GM12874 (cell line): ENCODE measurements at regions not wholly inside any gene's neighbourhood (a gene's known extent, or its start where the extent isn't known, plus 50 kb on each side); places are given as distances from the start of the nearest gene placed in this dataset.

ENCODE experiments used
- CTCF ChIP-seq: IDR thresholded peaks from 2 replicates; pipeline ENCODE4 v1.5.1; 2011; ENCODE audit warnings: low read depth, mild to moderate bottlenecking, control low read depth, low read length, moderate library complexity; ENCODE audit not compliant: insufficient read depth

GRCh38 chr10:65684896-65685295 is 1240.9 kb upstream of the LRRTM3 start:
- TF ChIP-seq CTCF: no peak

- TF ChIP-seq CTCF: no peak
Observed at GRCh38 chr10:65701168-65701776, 1224.6 kb upstream of the LRRTM3 start.

GRCh38 chr10:65708057-65708456 is 1217.8 kb upstream of the LRRTM3 start:
- TF ChIP-seq CTCF: no peak

- TF ChIP-seq CTCF: no peak
Observed at GRCh38 chr10:65710306-65710705, 1215.5 kb upstream of the LRRTM3 start.

GRCh38 chr10:65719790-65720189 is 1206.0 kb upstream of the LRRTM3 start:
- no peak for TF ChIP-seq CTCF

GRCh38 chr10:65720901-65721300 is 1204.9 kb upstream of the LRRTM3 start:
- no peak for TF ChIP-seq CTCF

GRCh38 chr10:65723525-65723924 is 1202.3 kb upstream of the LRRTM3 start:
- TF ChIP-seq CTCF: no peak
